ENCODE measurements at regions not wholly inside any gene's neighbourhood (a gene's known extent, or its start where the extent isn't known, plus 50 kb on each side); places are given as distances from the start of the nearest gene placed in this dataset.

DNA sequence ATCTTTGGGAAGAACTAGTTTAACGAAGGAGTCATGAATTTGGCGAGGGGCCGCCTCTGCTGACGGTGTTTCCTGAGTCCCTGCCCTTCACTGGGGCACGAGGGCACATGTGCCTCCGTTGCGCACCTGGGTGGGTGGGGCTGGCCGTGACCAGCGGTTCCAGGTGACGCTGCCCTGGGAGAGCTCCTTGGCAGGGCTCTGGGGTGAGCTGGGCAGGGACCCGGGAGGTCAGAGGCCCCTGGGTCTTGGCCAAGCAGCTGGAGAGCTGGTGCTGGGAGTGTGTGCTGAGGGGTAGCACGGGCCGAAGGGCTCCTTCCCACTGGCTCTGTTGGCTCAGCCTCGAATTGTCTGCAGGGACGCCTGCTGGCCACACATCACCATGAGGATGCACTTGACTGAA, 104.6 kb downstream of the RTP5 start:
- Histone ChIP-seq H3K27ac (ENCODE audit: low read length) (no peak overlapping the region), H3K4me3 (ENCODE audit: low read length) (no peak overlapping the region), H3K9me3 (replicated peaks; ENCODE audit: control insufficient read depth, low read depth, low read length) (no peaks in the 10 kb centered on the region), H3K27me3 (ENCODE audit: control insufficient read depth, insufficient read depth, low read length) (no peaks in the 10 kb centered on the region), H3K36me3 (ENCODE audit: control insufficient read depth, insufficient read depth, low read length) (peaks cover 25% of the 10 kb centered on the region), H3K4me1 (ENCODE audit: control insufficient read depth, insufficient read depth, low read length) (no peaks in the 10 kb centered on the region)
- DNase-seq, result no peak
- WGBS (ENCODE audit: insufficient coverage), result 87% methylated on average over 15 of the region's 15 CpGs

DNA sequence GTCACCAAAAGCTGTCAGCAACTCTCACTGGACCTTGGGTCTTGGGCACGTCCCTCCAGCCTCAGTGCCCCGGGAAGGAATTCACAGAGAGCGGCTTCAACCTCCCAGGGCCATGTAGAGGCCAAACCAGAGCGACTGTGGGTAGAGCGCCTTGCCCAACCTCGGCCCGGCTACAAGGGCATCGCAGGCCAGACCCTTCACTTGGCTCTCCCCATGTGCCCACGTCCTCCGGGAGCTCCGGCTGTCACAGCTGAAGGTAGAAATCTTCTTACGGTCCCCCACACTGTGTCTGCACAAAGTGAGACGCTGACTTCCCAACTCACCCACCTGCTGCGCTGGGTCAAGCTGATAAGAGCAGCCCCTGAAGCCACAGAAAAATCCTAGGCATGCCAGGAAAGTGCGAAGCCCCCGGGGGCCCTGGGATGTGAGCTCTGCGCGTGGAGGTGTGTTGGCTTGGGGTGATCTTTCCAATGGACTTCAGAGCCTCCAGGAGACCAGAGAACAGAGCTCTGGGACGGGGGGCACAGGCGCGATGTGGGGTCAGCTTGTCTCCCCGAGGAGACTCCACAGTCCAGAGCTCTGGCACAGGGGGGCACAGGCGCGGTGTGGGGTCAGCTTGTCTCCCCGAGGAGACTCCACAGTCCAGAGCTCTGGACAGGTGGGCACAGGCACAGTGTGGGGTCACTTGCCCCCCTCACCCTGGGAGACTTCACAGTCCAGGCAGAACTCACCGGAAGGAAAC, 105.5 kb downstream of the RTP5 start:
- no peak overlapping the region for H3K27ac ChIP-seq (ENCODE audit: low read length)
- no peaks in the 10 kb centered on the region for H3K9me3 ChIP-seq (replicated peaks; ENCODE audit: control insufficient read depth, low read depth, low read length)
- H3K27me3 ChIP-seq (ENCODE audit: control insufficient read depth, insufficient read depth, low read length), result no peaks in the 10 kb centered on the region
- H3K4me1 ChIP-seq (ENCODE audit: control insufficient read depth, insufficient read depth, low read length), result no peaks in the 10 kb centered on the region
- H3K36me3 ChIP-seq (ENCODE audit: control insufficient read depth, insufficient read depth, low read length), result peaks cover 25% of the 10 kb centered on the region
- no peak overlapping the region for H3K4me3 ChIP-seq (ENCODE audit: low read length)
- DNase-seq, result no peak
- WGBS (ENCODE audit: insufficient coverage), result 94% methylated on average over 23 of the region's 26 CpGs

GRCh38 chr2:241975593-241976284, 106.2 kb downstream of the RTP5 start:
- H3K4me3 ChIP-seq (ENCODE audit: low read length), result no peak overlapping the region
- no peaks in the 10 kb centered on the region for H3K27me3 ChIP-seq (ENCODE audit: control insufficient read depth, insufficient read depth, low read length)
- peaks cover 25% of the 10 kb centered on the region for H3K36me3 ChIP-seq (ENCODE audit: control insufficient read depth, insufficient read depth, low read length)
- no peaks in the 10 kb centered on the region for H3K4me1 ChIP-seq (ENCODE audit: control insufficient read depth, insufficient read depth, low read length)
- DNase-seq, result no peak
- WGBS (ENCODE audit: insufficient coverage), result 57% methylated on average over 3 of the region's 9 CpGs
- H3K9me3 ChIP-seq (replicated peaks; ENCODE audit: control insufficient read depth, low read depth, low read length), result no peaks in the 10 kb centered on the region
- no peak overlapping the region for H3K27ac ChIP-seq (ENCODE audit: low read length)

- no peak for DNase-seq
- 85% methylated on average over 12 of the region's 12 CpGs for WGBS (ENCODE audit: insufficient coverage)
- H3K27me3 ChIP-seq (ENCODE audit: control insufficient read depth, insufficient read depth, low read length), result no peaks in the 10 kb centered on the region
- peaks cover 22% of the 10 kb centered on the region for H3K36me3 ChIP-seq (ENCODE audit: control insufficient read depth, insufficient read depth, low read length)
- H3K27ac ChIP-seq (ENCODE audit: low read length), result no peak overlapping the region
- H3K9me3 ChIP-seq (replicated peaks; ENCODE audit: control insufficient read depth, low read depth, low read length), result no peaks in the 10 kb centered on the region
- no peaks in the 10 kb centered on the region for H3K4me1 ChIP-seq (ENCODE audit: control insufficient read depth, insufficient read depth, low read length)
- H3K4me3 ChIP-seq (ENCODE audit: low read length), result no peak overlapping the region
These were observed 106.8 kb downstream of the RTP5 start for GRCh38 chr2:241976296-241976695.

- whole genome bisulfite sequencing (ENCODE audit: insufficient coverage), result 97% methylated on average over 6 of the region's 14 CpGs
- Histone ChIP-seq H3K4me3 (ENCODE audit: low read length) (no peak overlapping the region), H3K27me3 (ENCODE audit: control insufficient read depth, insufficient read depth, low read length) (no peaks in the 10 kb centered on the region), H3K4me1 (ENCODE audit: control insufficient read depth, insufficient read depth, low read length) (no peaks in the 10 kb centered on the region), H3K9me3 (replicated peaks; ENCODE audit: control insufficient read depth, low read depth, low read length) (no peaks in the 10 kb centered on the region), H3K36me3 (ENCODE audit: control insufficient read depth, insufficient read depth, low read length) (peaks cover 17% of the 10 kb centered on the region), H3K27ac (ENCODE audit: low read length) (no peak overlapping the region)
- no peak for DNase-seq
These were observed 108.2 kb downstream of the RTP5 start for GRCh38 chr2:241977557-241978300.

DNA sequence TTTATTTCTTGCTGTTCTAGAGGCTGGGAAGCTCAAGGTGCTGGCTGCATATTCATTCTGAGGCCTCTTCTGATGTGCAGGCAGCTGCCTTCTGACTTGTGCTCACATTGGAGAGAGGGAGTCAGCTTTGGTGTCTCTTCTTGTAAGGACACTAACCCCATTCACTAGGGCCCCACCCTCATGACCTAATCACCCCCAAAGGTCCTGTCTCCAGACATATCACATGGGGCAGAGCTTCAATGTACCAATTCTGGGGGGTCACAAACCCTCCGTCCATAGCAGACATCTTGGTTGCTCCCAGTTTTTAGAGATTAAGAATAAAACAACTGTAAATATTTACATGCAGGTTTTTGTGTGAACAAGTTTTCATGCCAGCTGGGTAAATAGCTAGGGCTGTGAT, 109.1 kb downstream of the RTP5 start:
- WGBS (ENCODE audit: insufficient coverage), result no CpG with 5 or more reads among the region's 1 CpG
- Histone ChIP-seq H3K27me3 (ENCODE audit: control insufficient read depth, insufficient read depth, low read length) (no peaks in the 10 kb centered on the region), H3K4me1 (ENCODE audit: control insufficient read depth, insufficient read depth, low read length) (no peaks in the 10 kb centered on the region), H3K36me3 (ENCODE audit: control insufficient read depth, insufficient read depth, low read length) (peaks cover 15% of the 10 kb centered on the region), H3K4me3 (ENCODE audit: low read length) (no peak overlapping the region), H3K9me3 (replicated peaks; ENCODE audit: control insufficient read depth, low read depth, low read length) (no peaks in the 10 kb centered on the region), H3K27ac (ENCODE audit: low read length) (no peak overlapping the region)
- no peak for DNase-seq

DNA sequence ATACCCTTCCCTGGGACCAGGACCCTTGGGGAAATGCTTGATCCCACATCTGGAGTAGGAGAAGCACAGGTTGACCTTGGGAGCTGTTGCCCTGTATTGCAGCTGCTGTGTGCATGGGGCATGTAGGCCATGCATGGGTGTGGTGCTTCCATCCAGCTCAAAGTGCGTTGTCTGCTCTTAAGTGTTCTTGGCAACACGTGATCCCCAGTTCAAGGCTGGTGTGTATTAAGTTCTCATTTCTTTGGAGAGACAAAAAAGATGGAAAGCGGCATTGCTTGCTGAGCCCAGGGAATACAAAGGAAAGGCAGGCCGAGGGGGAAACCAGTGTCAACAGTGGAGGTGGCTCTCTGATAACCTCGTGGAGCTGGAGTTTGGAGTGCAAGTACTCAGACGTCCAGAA, 110.7 kb downstream of the RTP5 start:
- Histone ChIP-seq H3K9me3 (replicated peaks; ENCODE audit: control insufficient read depth, low read depth, low read length) (no peaks in the 10 kb centered on the region), H3K4me3 (ENCODE audit: low read length) (no peak overlapping the region), H3K27me3 (ENCODE audit: control insufficient read depth, insufficient read depth, low read length) (no peaks in the 10 kb centered on the region), H3K36me3 (ENCODE audit: control insufficient read depth, insufficient read depth, low read length) (peaks cover 9% of the 10 kb centered on the region), H3K4me1 (ENCODE audit: control insufficient read depth, insufficient read depth, low read length) (no peaks in the 10 kb centered on the region), H3K27ac (ENCODE audit: low read length) (no peak overlapping the region)
- WGBS (ENCODE audit: insufficient coverage), result 82% methylated on average over 6 of the region's 6 CpGs
- DNase-seq, result no peak

DNA sequence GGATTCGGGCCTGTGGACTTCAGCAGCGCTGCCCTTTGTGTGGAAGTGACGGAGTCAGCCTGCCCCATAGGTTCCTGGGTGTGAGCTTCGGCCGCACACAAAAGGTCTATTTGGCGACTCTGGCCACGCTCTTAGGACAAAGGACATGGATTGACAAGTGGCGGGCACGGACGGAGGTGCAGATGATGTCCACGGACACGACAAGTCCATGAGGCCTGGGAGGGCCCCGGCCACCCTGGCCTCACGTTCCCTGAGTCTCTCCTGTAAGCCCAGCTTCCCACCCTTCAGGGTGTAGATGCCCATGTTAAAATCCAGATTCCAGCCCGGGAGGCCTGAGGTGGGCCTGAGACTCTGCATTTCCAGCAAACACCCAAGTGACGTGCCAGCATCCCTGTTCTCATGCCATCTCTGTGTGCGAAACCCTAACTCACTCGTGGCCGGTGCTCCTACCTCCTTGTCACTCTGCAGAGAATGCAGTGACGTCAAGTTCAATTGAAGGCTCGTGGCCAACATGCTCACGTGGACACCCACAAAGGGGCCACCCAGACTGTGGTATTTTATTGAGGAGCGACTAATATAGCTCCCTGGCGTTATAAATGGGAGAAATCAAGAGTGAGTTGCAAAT, 111.7 kb downstream of the RTP5 start:
- H3K27ac ChIP-seq (ENCODE audit: low read length), result no peak overlapping the region
- H3K4me1 ChIP-seq (ENCODE audit: control insufficient read depth, insufficient read depth, low read length), result peaks cover 2% of the 10 kb centered on the region
- peaks cover 3% of the 10 kb centered on the region for H3K36me3 ChIP-seq (ENCODE audit: control insufficient read depth, insufficient read depth, low read length)
- H3K27me3 ChIP-seq (ENCODE audit: control insufficient read depth, insufficient read depth, low read length), result no peaks in the 10 kb centered on the region
- H3K4me3 ChIP-seq (ENCODE audit: low read length), result no peak overlapping the region
- 89% methylated on average over 23 of the region's 24 CpGs for WGBS (ENCODE audit: insufficient coverage)
- H3K9me3 ChIP-seq (replicated peaks; ENCODE audit: control insufficient read depth, low read depth, low read length), result no peaks in the 10 kb centered on the region
- DNase-seq, result no peak

- Histone ChIP-seq H3K27ac (ENCODE audit: low read length) (no peak overlapping the region), H3K9me3 (replicated peaks; ENCODE audit: control insufficient read depth, low read depth, low read length) (peaks cover 5% of the 10 kb centered on the region), H3K36me3 (ENCODE audit: control insufficient read depth, insufficient read depth, low read length) (no peaks in the 10 kb centered on the region), H3K27me3 (ENCODE audit: control insufficient read depth, insufficient read depth, low read length) (no peaks in the 10 kb centered on the region), H3K4me1 (ENCODE audit: control insufficient read depth, insufficient read depth, low read length) (peaks cover 4% of the 10 kb centered on the region), H3K4me3 (ENCODE audit: low read length) (no peak overlapping the region)
- DNase-seq, result no peak
- WGBS (ENCODE audit: insufficient coverage), result 81% methylated on average over 21 of the region's 23 CpGs
These were observed 113.4 kb downstream of the RTP5 start for GRCh38 chr2:241982706-241983570.
